H1 (cell line): ENCODE measurements at regions not wholly inside any gene's neighbourhood (a gene's known extent, or its start where the extent isn't known, plus 50 kb on each side); places are given as distances from the start of the nearest gene placed in this dataset.

Source experiments
- BRCA1 ChIP-seq: IDR thresholded peaks from 2 replicates; pipeline ENCODE4 v1.6.1; 2012; ENCODE audit warnings: low read depth, low read length, improper control_type of control experiment
- CREB1 ChIP-seq: IDR thresholded peaks from 2 replicates; pipeline ENCODE4 v1.6.1; 2012; ENCODE audit warnings: inconsistent platforms
- GTF2F1 ChIP-seq: IDR thresholded peaks from 2 replicates; pipeline ENCODE4 v1.6.1; 2012; ENCODE audit warnings: low read depth, low read length, improper control_type of control experiment, borderline replicate concordance
- POLR2A ChIP-seq, 2 experiments: IDR thresholded peaks; 1 replicate in 1 of 2; 2 replicates in 1 of 2; pipeline ENCODE4 v1.6.1; 2011; ENCODE audit warnings: low read depth in 2 of 2, low read length in 2 of 2, mild to moderate bottlenecking in 2 of 2; ENCODE audit errors: control extremely low read depth in 1 of 2
- TBP ChIP-seq: IDR thresholded peaks from 2 replicates; pipeline ENCODE4 v1.6.1; 2011; ENCODE audit warnings: low read depth, low read length, improper control_type of control experiment
- TF ChIP-seq, protein P1 (sequence below): fragments of 300-600 bp; sonication (generic); IDR thresholded peaks from 2 replicates; pipeline ENCODE4 v1.7.1; 2012; ENCODE audit warnings: low read length, moderate library complexity, mild to moderate bottlenecking, inconsistent platforms; ENCODE audit not compliant: insufficient replicate concordance

GRCh38 chr9:115945009-115945431 lies 208.6 kb upstream of the PAPPA start (continued):
- TF ChIP-seq, protein P1, sequence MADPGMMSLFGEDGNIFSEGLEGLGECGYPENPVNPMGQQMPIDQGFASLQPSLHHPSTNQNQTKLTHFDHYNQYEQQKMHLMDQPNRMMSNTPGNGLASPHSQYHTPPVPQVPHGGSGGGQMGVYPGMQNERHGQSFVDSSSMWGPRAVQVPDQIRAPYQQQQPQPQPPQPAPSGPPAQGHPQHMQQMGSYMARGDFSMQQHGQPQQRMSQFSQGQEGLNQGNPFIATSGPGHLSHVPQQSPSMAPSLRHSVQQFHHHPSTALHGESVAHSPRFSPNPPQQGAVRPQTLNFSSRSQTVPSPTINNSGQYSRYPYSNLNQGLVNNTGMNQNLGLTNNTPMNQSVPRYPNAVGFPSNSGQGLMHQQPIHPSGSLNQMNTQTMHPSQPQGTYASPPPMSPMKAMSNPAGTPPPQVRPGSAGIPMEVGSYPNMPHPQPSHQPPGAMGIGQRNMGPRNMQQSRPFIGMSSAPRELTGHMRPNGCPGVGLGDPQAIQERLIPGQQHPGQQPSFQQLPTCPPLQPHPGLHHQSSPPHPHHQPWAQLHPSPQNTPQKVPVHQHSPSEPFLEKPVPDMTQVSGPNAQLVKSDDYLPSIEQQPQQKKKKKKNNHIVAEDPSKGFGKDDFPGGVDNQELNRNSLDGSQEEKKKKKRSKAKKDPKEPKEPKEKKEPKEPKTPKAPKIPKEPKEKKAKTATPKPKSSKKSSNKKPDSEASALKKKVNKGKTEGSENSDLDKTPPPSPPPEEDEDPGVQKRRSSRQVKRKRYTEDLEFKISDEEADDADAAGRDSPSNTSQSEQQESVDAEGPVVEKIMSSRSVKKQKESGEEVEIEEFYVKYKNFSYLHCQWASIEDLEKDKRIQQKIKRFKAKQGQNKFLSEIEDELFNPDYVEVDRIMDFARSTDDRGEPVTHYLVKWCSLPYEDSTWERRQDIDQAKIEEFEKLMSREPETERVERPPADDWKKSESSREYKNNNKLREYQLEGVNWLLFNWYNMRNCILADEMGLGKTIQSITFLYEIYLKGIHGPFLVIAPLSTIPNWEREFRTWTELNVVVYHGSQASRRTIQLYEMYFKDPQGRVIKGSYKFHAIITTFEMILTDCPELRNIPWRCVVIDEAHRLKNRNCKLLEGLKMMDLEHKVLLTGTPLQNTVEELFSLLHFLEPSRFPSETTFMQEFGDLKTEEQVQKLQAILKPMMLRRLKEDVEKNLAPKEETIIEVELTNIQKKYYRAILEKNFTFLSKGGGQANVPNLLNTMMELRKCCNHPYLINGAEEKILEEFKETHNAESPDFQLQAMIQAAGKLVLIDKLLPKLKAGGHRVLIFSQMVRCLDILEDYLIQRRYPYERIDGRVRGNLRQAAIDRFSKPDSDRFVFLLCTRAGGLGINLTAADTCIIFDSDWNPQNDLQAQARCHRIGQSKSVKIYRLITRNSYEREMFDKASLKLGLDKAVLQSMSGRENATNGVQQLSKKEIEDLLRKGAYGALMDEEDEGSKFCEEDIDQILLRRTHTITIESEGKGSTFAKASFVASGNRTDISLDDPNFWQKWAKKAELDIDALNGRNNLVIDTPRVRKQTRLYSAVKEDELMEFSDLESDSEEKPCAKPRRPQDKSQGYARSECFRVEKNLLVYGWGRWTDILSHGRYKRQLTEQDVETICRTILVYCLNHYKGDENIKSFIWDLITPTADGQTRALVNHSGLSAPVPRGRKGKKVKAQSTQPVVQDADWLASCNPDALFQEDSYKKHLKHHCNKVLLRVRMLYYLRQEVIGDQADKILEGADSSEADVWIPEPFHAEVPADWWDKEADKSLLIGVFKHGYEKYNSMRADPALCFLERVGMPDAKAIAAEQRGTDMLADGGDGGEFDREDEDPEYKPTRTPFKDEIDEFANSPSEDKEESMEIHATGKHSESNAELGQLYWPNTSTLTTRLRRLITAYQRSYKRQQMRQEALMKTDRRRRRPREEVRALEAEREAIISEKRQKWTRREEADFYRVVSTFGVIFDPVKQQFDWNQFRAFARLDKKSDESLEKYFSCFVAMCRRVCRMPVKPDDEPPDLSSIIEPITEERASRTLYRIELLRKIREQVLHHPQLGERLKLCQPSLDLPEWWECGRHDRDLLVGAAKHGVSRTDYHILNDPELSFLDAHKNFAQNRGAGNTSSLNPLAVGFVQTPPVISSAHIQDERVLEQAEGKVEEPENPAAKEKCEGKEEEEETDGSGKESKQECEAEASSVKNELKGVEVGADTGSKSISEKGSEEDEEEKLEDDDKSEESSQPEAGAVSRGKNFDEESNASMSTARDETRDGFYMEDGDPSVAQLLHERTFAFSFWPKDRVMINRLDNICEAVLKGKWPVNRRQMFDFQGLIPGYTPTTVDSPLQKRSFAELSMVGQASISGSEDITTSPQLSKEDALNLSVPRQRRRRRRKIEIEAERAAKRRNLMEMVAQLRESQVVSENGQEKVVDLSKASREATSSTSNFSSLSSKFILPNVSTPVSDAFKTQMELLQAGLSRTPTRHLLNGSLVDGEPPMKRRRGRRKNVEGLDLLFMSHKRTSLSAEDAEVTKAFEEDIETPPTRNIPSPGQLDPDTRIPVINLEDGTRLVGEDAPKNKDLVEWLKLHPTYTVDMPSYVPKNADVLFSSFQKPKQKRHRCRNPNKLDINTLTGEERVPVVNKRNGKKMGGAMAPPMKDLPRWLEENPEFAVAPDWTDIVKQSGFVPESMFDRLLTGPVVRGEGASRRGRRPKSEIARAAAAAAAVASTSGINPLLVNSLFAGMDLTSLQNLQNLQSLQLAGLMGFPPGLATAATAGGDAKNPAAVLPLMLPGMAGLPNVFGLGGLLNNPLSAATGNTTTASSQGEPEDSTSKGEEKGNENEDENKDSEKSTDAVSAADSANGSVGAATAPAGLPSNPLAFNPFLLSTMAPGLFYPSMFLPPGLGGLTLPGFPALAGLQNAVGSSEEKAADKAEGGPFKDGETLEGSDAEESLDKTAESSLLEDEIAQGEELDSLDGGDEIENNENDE = no peak
- TF ChIP-seq POLR2A (IDR thresholded peaks at IDR 0.05; ENCODE audit: control extremely low read depth in 1 of 2, low read depth in 2 of 2, low read length in 2 of 2) (no peak), CREB1 (no peak), BRCA1 (no peak), TBP (no peak), GTF2F1 (no peak)
- TF ChIP-seq, all 59 proteins: peak for 0
